DOHH2 (cell line): ENCODE measurements at regions not wholly inside any gene's neighbourhood (a gene's known extent, or its start where the extent isn't known, plus 50 kb on each side); places are given as distances from the start of the nearest gene placed in this dataset.
"Not testable (repeated sequence)": the region's sequence is repeated elsewhere in the genome, so short reads cannot be mapped to it uniquely, and the experiment has no call there.

Experiments
- H3F3A ChIP-seq: fragments of 200-600 bp; sonication (generic), shearing (Covaris generic); 2 replicates; pipeline ENCODE4 v1.6.0; 2016; ENCODE audit warnings: antibody characterized with exemption, mild to moderate bottlenecking; ENCODE audit not compliant: control insufficient read depth, insufficient read depth
- H3K27ac ChIP-seq: fragments of 200-600 bp; sonication (generic); 2 replicates; pipeline ENCODE4 v1.5.1; 2014; ENCODE audit warnings: low read depth, mild to moderate bottlenecking, low read length, moderate library complexity
- H3K27me3 ChIP-seq: fragments of 200-600 bp; sonication (generic); 2 replicates; pipeline ENCODE4 v1.6.1; 2014; ENCODE audit warnings: mild to moderate bottlenecking, low read length, mixed read lengths; ENCODE audit not compliant: control insufficient read depth
- H3K36me3 ChIP-seq: fragments of 200-600 bp; sonication (generic); 2 replicates; pipeline ENCODE4 v1.6.1; 2014; ENCODE audit warnings: mild to moderate bottlenecking, low read length, moderate library complexity, mixed read lengths; ENCODE audit not compliant: control insufficient read depth
- H3K4me1 ChIP-seq: fragments of 200-600 bp; sonication (generic); 2 replicates; pipeline ENCODE4 v1.6.1; 2014; ENCODE audit warnings: mild to moderate bottlenecking, low read length, mixed read lengths; ENCODE audit not compliant: control insufficient read depth
- H3K4me2 ChIP-seq: fragments of 200-600 bp; sonication (generic); 2 replicates; pipeline ENCODE4 v1.6.0; 2014; ENCODE audit warnings: mild to moderate bottlenecking, low read length, moderate library complexity
- H3K4me3 ChIP-seq: fragments of 200-600 bp; sonication (generic); 2 replicates; pipeline ENCODE4 v1.5.1; 2014; ENCODE audit warnings: mild to moderate bottlenecking, low read length, mixed read lengths
- H3K79me2 ChIP-seq: fragments of 200-600 bp; sonication (generic); 2 replicates; pipeline ENCODE4 v1.6.1; 2014; ENCODE audit warnings: mild to moderate bottlenecking, low read length, mixed read lengths; ENCODE audit not compliant: control insufficient read depth
- H3K9me2 ChIP-seq: fragments of 200-600 bp; sonication (generic); replicated peaks from 2 replicates; pipeline ENCODE4 v1.6.1; 2014; ENCODE audit warnings: mild to moderate bottlenecking, low read length, mixed read lengths; ENCODE audit not compliant: control insufficient read depth
- H3K9me3 ChIP-seq: fragments of 200-600 bp; sonication (generic); 2 replicates; pipeline ENCODE4 v1.6.1; 2014; ENCODE audit warnings: antibody characterized with exemption, low read length, mixed read lengths; ENCODE audit not compliant: control insufficient read depth, insufficient read depth
- H4K20me1 ChIP-seq: fragments of 200-600 bp; sonication (generic); 2 replicates; pipeline ENCODE4 v1.6.0; 2014; ENCODE audit warnings: low read depth, mild to moderate bottlenecking, antibody characterized with exemption, low read length, moderate library complexity; ENCODE audit not compliant: control insufficient read depth, insufficient read depth
- CTCF ChIP-seq: fragments of 200-600 bp; sonication (generic); IDR thresholded peaks from one replicate; pipeline ENCODE4 v1.5.1; 2014; ENCODE audit warnings: antibody characterized with exemption, mild to moderate bottlenecking, low read depth, low read length; ENCODE audit not compliant: poor library complexity, severe bottlenecking
- EZH2phosphoT487 ChIP-seq: fragments of 200-600 bp; sonication (generic); IDR thresholded peaks from 2 replicates; pipeline ENCODE4 v1.6.1; 2017; ENCODE audit warnings: borderline replicate concordance, mild to moderate bottlenecking, antibody characterized with exemption, low read length, moderate library complexity, mixed read lengths

GRCh38 chr14:36420149-36420687, 99.8 kb upstream of the MBIP start:
- no peaks in the 10 kb centered on the region for H3K9me3 ChIP-seq
- no peaks in the 10 kb centered on the region for H3K27me3 ChIP-seq
- H3K79me2 ChIP-seq: no peaks in the 10 kb centered on the region
- H3K36me3 ChIP-seq: no peaks in the 10 kb centered on the region
- H3K4me3 ChIP-seq: no peak overlapping the region
- TF ChIP-seq EZH2phosphoT487 (no peak), CTCF (no peak)
- no peaks in the 10 kb centered on the region for H3K9me2 ChIP-seq
- H3K4me2 ChIP-seq: no peak overlapping the region
- 0 out of 2 replicates have a peak, but pooled peaks cover 3% of the 10 kb centered on the region for H3K4me1 ChIP-seq
- no peaks in the 10 kb centered on the region for H3F3A ChIP-seq
- H3K27ac ChIP-seq: no peak overlapping the region
- H4K20me1 ChIP-seq: no peaks in the 10 kb centered on the region

- Histone ChIP-seq H4K20me1 (no peaks in the 10 kb centered on the region), H3K27me3 (no peaks in the 10 kb centered on the region), H3K4me2 (no peak overlapping the region), H3K9me3 (no peaks in the 10 kb centered on the region), H3K36me3 (no peaks in the 10 kb centered on the region), H3K9me2 (no peaks in the 10 kb centered on the region), H3F3A (no peaks in the 10 kb centered on the region), H3K4me1 (no peaks in the 10 kb centered on the region), H3K79me2 (no peaks in the 10 kb centered on the region), H3K4me3 (no peak overlapping the region), H3K27ac (no peak overlapping the region)
- no peak for TF ChIP-seq CTCF
- TF ChIP-seq EZH2phosphoT487: no peak
Observed at GRCh38 chr14:36418937-36419336, 98.5 kb upstream of the MBIP start.

- not testable (repeated sequence) for H4K20me1 ChIP-seq, H3K9me2 ChIP-seq, H3K4me3 ChIP-seq, H3K9me3 ChIP-seq, H3K27me3 ChIP-seq, H3F3A ChIP-seq, H3K36me3 ChIP-seq, H3K27ac ChIP-seq, H3K79me2 ChIP-seq, H3K4me1 ChIP-seq, H3K4me2 ChIP-seq
Observed at GRCh38 chr14:36411951-36412350, 91.5 kb upstream of the MBIP start.

GRCh38 chr14:36408388-36408787, 88.0 kb upstream of the MBIP start:
- no peak overlapping the region for H3K27ac ChIP-seq
- no peaks in the 10 kb centered on the region for H4K20me1 ChIP-seq
- H3K9me2 ChIP-seq: no peaks in the 10 kb centered on the region
- no peak for TF ChIP-seq EZH2phosphoT487
- TF ChIP-seq CTCF: no peak
- H3K27me3 ChIP-seq: no peaks in the 10 kb centered on the region
- H3K9me3 ChIP-seq: no peaks in the 10 kb centered on the region
- H3K4me2 ChIP-seq: no peak overlapping the region
- no peaks in the 10 kb centered on the region for H3F3A ChIP-seq
- H3K79me2 ChIP-seq: no peaks in the 10 kb centered on the region
- H3K4me1 ChIP-seq: no peaks in the 10 kb centered on the region
- no peaks in the 10 kb centered on the region for H3K36me3 ChIP-seq
- no peak overlapping the region for H3K4me3 ChIP-seq
